PC-3 (cell line): ENCODE measurements at regions not wholly inside any gene's neighbourhood (a gene's known extent, or its start where the extent isn't known, plus 50 kb on each side); places are given as distances from the start of the nearest gene placed in this dataset.

Experiments
- CTCF ChIP-seq: fragments of 300-600 bp; sonication (generic); conservative IDR thresholded peaks from 2 replicates; pipeline ENCODE4 v1.5.1; 2017; ENCODE audit warnings: antibody characterized with exemption, low read depth, mild to moderate bottlenecking, low read length
- EZH2 ChIP-seq: fragments of 300-600 bp; sonication (generic); IDR thresholded peaks from one replicate; pipeline ENCODE4 v1.6.1; 2017; ENCODE audit warnings: antibody characterized with exemption, mild to moderate bottlenecking, low read length; ENCODE audit not compliant: unreplicated experiment
- EZH2phosphoT487 ChIP-seq: fragments of 300-600 bp; sonication (generic); IDR thresholded peaks from 2 replicates; pipeline ENCODE4 v1.6.1; 2018; ENCODE audit warnings: mild to moderate bottlenecking, antibody characterized with exemption, low read length, borderline replicate concordance

- TF ChIP-seq CTCF (no peak), EZH2phosphoT487 (no peak), EZH2 (no peak)
Observed at GRCh38 chr1:184163674-184164465, 112.3 kb downstream of the TSEN15 start.
